Heart left ventricle (tissue), 16 donors: ENCODE measurements at regions not wholly inside any gene's neighbourhood (a gene's known extent, or its start where the extent isn't known, plus 50 kb on each side); places are given as distances from the start of the nearest gene placed in this dataset.

Source experiments
- ATAC-seq, 4 donors: fragments of 200-7000 bp; cut with Tn5 transposase; one replicate each; pipeline ENCODE4 v1.9.1; 2020 to 2022; ENCODE audit warnings: moderate library complexity in 4 of 4, mild to moderate bottlenecking in 3 of 4, moderate number of reproducible peaks in 1 of 4
- DNase-seq, 5 donors: peaks; one replicate each; pipeline ENCODE4 v3.0.0-alpha.2; 2020
- H3K27ac ChIP-seq, 12 donors: fragments of 200-600 bp; sonication (generic) in 4 of 12; one replicate each; pipeline versions ENCODE4 v1.5.0 to v1.8.0; 2016 to 2022; ENCODE audit warnings: mild to moderate bottlenecking in 2 of 12
- H3K27me3 ChIP-seq, 9 donors: fragments of 200-600 bp; sonication (generic) in 2 of 9; one replicate each; pipeline versions ENCODE4 v1.5.1 to v1.8.0; 2016 to 2022; ENCODE audit warnings: mild to moderate bottlenecking in 3 of 9
- H3K36me3 ChIP-seq, 9 donors: fragments of 200-600 bp; sonication (generic) in 2 of 9; one replicate each; pipeline versions ENCODE4 v1.5.0 to v1.8.0; 2018 to 2022; ENCODE audit warnings: mild to moderate bottlenecking in 2 of 9
- H3K4me1 ChIP-seq, 12 donors: fragments of 200-600 bp; sonication (generic) in 4 of 12; one replicate each; pipeline versions ENCODE4 v1.5.0 to v1.8.0; 2016 to 2022; ENCODE audit warnings: mild to moderate bottlenecking in 3 of 12
- H3K4me3 ChIP-seq, 12 donors: fragments of 200-600 bp; sonication (generic) in 4 of 12; one replicate each; pipeline versions ENCODE4 v1.5.0 to v1.8.0; 2017 to 2022; ENCODE audit warnings: mild to moderate bottlenecking in 9 of 12, moderate library complexity in 4 of 12
- H3K9me3 ChIP-seq, 12 donors: fragments of 200-600 bp; sonication (generic) in 4 of 12; one replicate each; pipeline versions ENCODE4 v1.5.0 to v1.8.0; 2016 to 2022; ENCODE audit warnings: mild to moderate bottlenecking in 1 of 12
- POLR2A ChIP-seq, 2 donors: fragments of 450-650 bp; IDR thresholded peaks; one replicate each; pipeline ENCODE4 v1.6.1; 2017; ENCODE audit warnings: antibody characterized with exemption in 2 of 2, mild to moderate bottlenecking in 2 of 2, moderate library complexity in 2 of 2
- WGBS, 4 donors: extraction: QIAGEN DNeasy Blood & Tissue Kit in 2 of 4; methylation state at CpG; one replicate each; pipeline versions ENCODE4 v1.1.5 to v1.1.7; 2013 to 2018; 5-methylcytosine and 5-hydroxymethylcytosine counted together
- intact Hi-C, 10 donors: fragments of 100-400 bp; cut with DNase I; formaldehyde crosslinking; loops; one replicate each; pipeline versions ENCODE4 v1.11.1 to v1.14.2; 2022
- TF ChIP-seq, protein P1 (sequence below), 12 donors: fragments of 200-600 bp; sonication (generic) in 4 of 12; IDR thresholded peaks; one replicate each; pipeline versions ENCODE4 v1.5.0 to v1.8.0; 2018 to 2022; ENCODE audit warnings: antibody characterized with exemption in 12 of 12, mild to moderate bottlenecking in 5 of 12
- donor health status: ischemic (EF 13 %, LVEDD 7.1; RV severe dilation, severe dysfunction).
- donor health status: healthy with polysubstance abuse.
- donor health status: DM: no; HTN: yes; CAD: no.
- donor health status: DM: no; HTN: no; CAD: no.
- donor health status: ischemic (EF 25% LVEDD 6.9; RV normal size, moderate dysfunction).
- donor health status: ischemic (EF 25% LVEDD 5.7; RV mildly dilated, moderate dysfunction).
- donor health status: healthy.
- donor health status: DM: yes; HTN: yes; CAD: no.
- donor health status: ischemic (EF 35%, LVEDD 5.7; RV mildly dilated, moderate dysfunction).
- donor health status: nonischemic (EF 11% LVEDD 7.7; RV severe dilation, severe dysfunction).
- donor health status: DM: yes; HTN: yes; CAD: no.
- donor health status: PGD.
- donor health status: ischemic (EF 29% LVEDD 5.4; RV normal size, mild dysfunction).
- donor health status: nonischemic (EF 23%, LVEDD 6.1; RV moderate dilation, normal function).

DNA sequence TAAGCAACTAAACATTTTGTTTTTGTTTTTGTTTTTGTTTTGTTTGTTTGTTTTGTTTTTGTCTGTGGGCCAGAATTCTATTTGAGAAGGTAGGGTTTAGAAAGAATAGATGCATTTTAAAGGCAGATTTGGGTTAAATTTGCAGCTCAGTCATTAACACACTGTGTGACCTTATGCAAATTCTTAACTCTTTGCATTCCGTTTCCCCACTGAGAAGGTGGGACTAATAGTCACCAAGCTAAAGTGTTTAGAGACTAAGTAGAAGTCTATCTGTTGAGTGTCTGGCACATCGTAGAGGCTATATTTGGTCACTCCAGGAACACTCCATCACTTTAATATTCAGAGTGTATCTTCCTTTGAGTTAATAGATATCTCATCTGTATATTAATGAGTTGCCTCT is 87.1 kb downstream of the CCNA1 start:
- H3K36me3 ChIP-seq, result no peaks in the 10 kb centered on the region
- H3K9me3 ChIP-seq, result peaks cover 0 to 7% (median 0%) of the 10 kb centered on the region in 12 donors
- H3K4me1 ChIP-seq, result no peaks in the 10 kb centered on the region
- H3K27me3 ChIP-seq, result no peaks in the 10 kb centered on the region
- DNase-seq, result no peak
- no peak overlapping the region for H3K4me3 ChIP-seq
- H3K27ac ChIP-seq, result no peak overlapping the region
- no peak for TF ChIP-seq POLR2A (IDR thresholded peaks at IDR 0.05)
- TF ChIP-seq, protein P1, sequence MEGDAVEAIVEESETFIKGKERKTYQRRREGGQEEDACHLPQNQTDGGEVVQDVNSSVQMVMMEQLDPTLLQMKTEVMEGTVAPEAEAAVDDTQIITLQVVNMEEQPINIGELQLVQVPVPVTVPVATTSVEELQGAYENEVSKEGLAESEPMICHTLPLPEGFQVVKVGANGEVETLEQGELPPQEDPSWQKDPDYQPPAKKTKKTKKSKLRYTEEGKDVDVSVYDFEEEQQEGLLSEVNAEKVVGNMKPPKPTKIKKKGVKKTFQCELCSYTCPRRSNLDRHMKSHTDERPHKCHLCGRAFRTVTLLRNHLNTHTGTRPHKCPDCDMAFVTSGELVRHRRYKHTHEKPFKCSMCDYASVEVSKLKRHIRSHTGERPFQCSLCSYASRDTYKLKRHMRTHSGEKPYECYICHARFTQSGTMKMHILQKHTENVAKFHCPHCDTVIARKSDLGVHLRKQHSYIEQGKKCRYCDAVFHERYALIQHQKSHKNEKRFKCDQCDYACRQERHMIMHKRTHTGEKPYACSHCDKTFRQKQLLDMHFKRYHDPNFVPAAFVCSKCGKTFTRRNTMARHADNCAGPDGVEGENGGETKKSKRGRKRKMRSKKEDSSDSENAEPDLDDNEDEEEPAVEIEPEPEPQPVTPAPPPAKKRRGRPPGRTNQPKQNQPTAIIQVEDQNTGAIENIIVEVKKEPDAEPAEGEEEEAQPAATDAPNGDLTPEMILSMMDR (IDR thresholded peaks at IDR 0.05), result no peak
- intact Hi-C loops, result no loop called here
- no peak for ATAC-seq
- 53 to 66% (median 56%) methylated on average over 2 of the region's 2 CpGs for WGBS, 4 donors

DNA sequence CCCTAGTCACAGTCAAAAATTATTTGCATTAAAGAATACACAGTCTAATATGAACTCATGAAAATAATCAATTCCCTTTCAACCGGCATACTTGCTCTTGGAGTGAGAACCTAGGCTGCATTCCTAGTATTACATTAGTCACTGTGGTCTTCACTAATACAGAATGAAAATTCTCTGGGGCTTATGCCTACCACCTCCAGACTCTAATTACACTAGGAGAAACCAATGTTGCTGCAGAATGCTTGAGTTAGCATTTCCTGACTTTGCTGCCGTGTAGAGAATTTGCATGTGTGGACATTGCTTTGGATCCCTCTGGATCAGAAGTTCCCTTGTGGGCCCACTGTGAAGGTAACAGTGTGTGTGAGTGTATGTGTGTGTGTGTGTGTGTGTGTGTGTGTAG is 87.8 kb downstream of the CCNA1 start:
- intact Hi-C loops, result no loop called here
- TF ChIP-seq, protein P1 (IDR thresholded peaks at IDR 0.05), result no peak
- TF ChIP-seq POLR2A (IDR thresholded peaks at IDR 0.05), result no peak

DNA sequence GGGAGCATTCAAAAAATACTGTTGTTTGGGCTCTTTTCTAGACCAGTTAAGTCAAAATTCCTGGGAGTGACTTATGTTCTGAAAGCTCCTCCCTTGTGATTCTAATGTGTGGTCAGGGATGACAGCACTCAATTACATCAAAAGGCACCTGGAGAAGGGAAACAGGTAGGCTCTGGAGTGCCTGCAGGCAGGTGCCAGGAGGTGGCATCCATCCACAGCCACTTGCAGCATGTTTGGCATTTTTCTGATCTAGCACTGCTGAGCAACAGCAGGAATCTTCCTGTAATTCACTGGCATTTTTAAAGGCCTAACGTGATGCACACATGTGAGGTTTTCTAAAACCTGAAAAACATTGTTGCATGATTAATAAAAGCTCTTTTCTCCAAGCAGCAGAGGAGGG is 94.6 kb downstream of the CCNA1 start:
- Histone ChIP-seq H3K4me1 (peaks cover 0 to under 1% (median 0%) of the 10 kb centered on the region in 12 donors), H3K27me3 (no peaks in the 10 kb centered on the region), H3K36me3 (no peaks in the 10 kb centered on the region), H3K9me3 (peaks cover 0 to 6% (median 0%) of the 10 kb centered on the region in 12 donors), H3K27ac (no peak overlapping the region), H3K4me3 (no peak overlapping the region)
- 58 to 81% (median 71%) methylated on average over 1 of the region's 1 CpG for WGBS, 4 donors
- TF ChIP-seq, protein P1 (IDR thresholded peaks at IDR 0.05), result no peak
- no peak for TF ChIP-seq POLR2A (IDR thresholded peaks at IDR 0.05)
- ATAC-seq (no peak), DNase-seq (no peak)
- intact Hi-C loops, result no loop called here

More for the DNA sequence above, 87.8 kb downstream of the CCNA1 start:
- DNase-seq (no peak), ATAC-seq (no peak)
- no peak overlapping the region for H3K27ac ChIP-seq
- H3K4me1 ChIP-seq, result no peaks in the 10 kb centered on the region
- no peaks in the 10 kb centered on the region for H3K27me3 ChIP-seq
- 50 to 65% (median 60%) methylated on average over 2 of the region's 2 CpGs for WGBS, 4 donors
- no peaks in the 10 kb centered on the region for H3K36me3 ChIP-seq
- no peak overlapping the region for H3K4me3 ChIP-seq
- peaks cover 0 to 7% (median 0%) of the 10 kb centered on the region in 12 donors for H3K9me3 ChIP-seq

DNA sequence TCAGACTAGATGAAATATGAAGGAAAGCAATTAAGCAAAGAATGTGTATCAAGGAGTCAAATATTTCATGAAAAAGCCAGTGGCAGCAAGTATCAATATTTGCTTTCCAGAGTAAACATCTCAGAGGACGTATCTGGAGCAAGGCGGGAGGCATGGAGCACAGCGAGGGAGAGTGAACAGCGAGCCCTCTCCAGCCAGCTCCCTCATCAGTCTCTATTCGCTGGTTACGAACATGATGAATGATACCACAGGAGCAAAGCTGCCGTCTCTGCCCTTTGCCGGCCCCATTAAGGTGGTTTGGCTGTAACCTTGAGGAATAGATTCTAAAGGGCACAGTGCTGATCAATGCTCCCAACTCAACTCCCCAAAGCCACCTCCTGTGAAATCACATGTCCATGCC is 95.8 kb downstream of the CCNA1 start:
- H3K9me3 ChIP-seq, result no peaks in the 10 kb centered on the region
- WGBS, 4 donors, result 77 to 90% (median 82%) methylated on average over 8 of the region's 8 CpGs
- H3K4me3 ChIP-seq, result no peak overlapping the region
- TF ChIP-seq, protein P1 (IDR thresholded peaks at IDR 0.05), result no peak
- no peak for TF ChIP-seq POLR2A (IDR thresholded peaks at IDR 0.05)
- DNase-seq, result no peak
- intact Hi-C loops, result no loop called here
- H3K4me1 ChIP-seq, result peaks cover 0 to 6% (median 0%) of the 10 kb centered on the region in 12 donors
- no peak for ATAC-seq
- H3K27me3 ChIP-seq, result no peaks in the 10 kb centered on the region
- H3K27ac ChIP-seq, result no peak overlapping the region
- H3K36me3 ChIP-seq, result no peaks in the 10 kb centered on the region
